Upper lobe of right lung (tissue), 1 donor: ENCODE measurements at regions not wholly inside any gene's neighbourhood (a gene's known extent, or its start where the extent isn't known, plus 50 kb on each side); places are given as distances from the start of the nearest gene placed in this dataset.
A peak's percentile ranks its signal among the peaks of the same experiment; 100 is the strongest.
"Not testable (repeated sequence)": the region's sequence is repeated elsewhere in the genome, so short reads cannot be mapped to it uniquely, and the experiment has no call there.

Experiments
- ATAC-seq: fragments of 200-7000 bp; cut with Tn5 transposase; one replicate; pipeline ENCODE4 v1.9.1; 2020; ENCODE audit warnings: mild to moderate bottlenecking, moderate library complexity
- DNase-seq: peaks from one replicate; pipeline ENCODE4 v3.0.0-alpha.2; 2020
- H3K27ac ChIP-seq: fragments of 200-600 bp; one replicate; pipeline ENCODE4 v1.8.0; 2022
- H3K27me3 ChIP-seq: fragments of 200-600 bp; one replicate; pipeline ENCODE4 v1.8.0; 2022; ENCODE audit warnings: mild to moderate bottlenecking
- H3K36me3 ChIP-seq: fragments of 200-600 bp; one replicate; pipeline ENCODE4 v1.8.0; 2022
- H3K4me1 ChIP-seq: fragments of 200-600 bp; one replicate; pipeline ENCODE4 v1.8.0; 2022
- H3K4me3 ChIP-seq: fragments of 200-600 bp; one replicate; pipeline ENCODE4 v1.8.0; 2022; ENCODE audit warnings: mild to moderate bottlenecking
- H3K9me3 ChIP-seq: fragments of 200-600 bp; one replicate; pipeline ENCODE4 v1.8.0; 2022
- intact Hi-C: fragments of 100-400 bp; cut with DNase I; formaldehyde crosslinking; loops from one replicate; pipeline ENCODE4 v1.11.0; 2022
- TF ChIP-seq, protein P1 (sequence below): fragments of 200-600 bp; IDR thresholded peaks from one replicate; pipeline ENCODE4 v1.8.0; 2022; ENCODE audit warnings: antibody characterized with exemption
- donor health status: DM: no; HTN: yes; CAD: no; lungs with severe emphysema.

DNA sequence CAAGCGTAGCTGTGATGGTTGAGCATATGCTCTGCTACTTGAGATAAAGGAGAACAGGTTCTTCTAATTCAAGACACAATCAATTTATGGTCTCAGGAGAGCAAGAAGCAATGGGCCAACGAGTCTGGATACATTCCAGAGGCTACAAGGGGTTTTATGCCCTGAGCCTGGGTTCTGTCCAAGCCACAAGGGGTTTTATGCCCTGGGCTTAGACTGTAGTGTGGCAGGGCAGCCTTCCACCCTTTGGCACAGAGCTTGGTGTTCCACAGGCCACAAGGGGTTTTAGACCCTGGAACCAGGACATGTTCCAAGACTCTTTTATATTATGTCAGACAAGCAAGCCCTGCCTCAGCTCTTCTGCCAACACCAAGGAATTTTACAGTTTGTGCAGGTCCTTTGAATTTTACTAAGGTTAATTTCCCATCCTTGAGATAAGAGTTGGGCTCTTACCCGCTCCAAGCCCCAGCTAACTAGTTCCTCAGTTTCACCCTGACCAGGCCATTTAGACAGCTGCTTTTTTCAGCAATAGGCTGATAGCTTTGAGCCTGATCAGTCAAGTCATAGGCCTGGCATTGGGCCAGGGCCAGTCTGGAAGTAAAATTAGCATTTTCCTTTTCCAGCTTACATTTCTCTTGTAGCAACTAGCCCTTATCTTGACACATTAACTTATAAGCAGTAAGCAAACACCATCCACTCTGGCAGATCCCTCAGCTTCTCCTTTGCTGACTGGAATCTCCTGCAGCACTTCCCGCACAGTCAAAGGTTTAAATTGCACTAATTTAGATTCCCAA is 95.0 kb downstream of the ZNF737 start:
- H3K9me3 ChIP-seq, result no peaks in the 10 kb centered on the region
- H3K4me1 ChIP-seq, result peaks cover 5% of the 10 kb centered on the region
- H3K36me3 ChIP-seq, result no peaks in the 10 kb centered on the region
- ATAC-seq (no peak), DNase-seq (peak; percentile 65)
- TF ChIP-seq, protein P1, sequence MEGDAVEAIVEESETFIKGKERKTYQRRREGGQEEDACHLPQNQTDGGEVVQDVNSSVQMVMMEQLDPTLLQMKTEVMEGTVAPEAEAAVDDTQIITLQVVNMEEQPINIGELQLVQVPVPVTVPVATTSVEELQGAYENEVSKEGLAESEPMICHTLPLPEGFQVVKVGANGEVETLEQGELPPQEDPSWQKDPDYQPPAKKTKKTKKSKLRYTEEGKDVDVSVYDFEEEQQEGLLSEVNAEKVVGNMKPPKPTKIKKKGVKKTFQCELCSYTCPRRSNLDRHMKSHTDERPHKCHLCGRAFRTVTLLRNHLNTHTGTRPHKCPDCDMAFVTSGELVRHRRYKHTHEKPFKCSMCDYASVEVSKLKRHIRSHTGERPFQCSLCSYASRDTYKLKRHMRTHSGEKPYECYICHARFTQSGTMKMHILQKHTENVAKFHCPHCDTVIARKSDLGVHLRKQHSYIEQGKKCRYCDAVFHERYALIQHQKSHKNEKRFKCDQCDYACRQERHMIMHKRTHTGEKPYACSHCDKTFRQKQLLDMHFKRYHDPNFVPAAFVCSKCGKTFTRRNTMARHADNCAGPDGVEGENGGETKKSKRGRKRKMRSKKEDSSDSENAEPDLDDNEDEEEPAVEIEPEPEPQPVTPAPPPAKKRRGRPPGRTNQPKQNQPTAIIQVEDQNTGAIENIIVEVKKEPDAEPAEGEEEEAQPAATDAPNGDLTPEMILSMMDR, result no peak
- intact Hi-C loops, result no loop called here
- no peaks in the 10 kb centered on the region for H3K27me3 ChIP-seq
- peak overlapping the region; percentile 13 for H3K4me3 ChIP-seq
- H3K27ac ChIP-seq, result no peak overlapping the region

DNA sequence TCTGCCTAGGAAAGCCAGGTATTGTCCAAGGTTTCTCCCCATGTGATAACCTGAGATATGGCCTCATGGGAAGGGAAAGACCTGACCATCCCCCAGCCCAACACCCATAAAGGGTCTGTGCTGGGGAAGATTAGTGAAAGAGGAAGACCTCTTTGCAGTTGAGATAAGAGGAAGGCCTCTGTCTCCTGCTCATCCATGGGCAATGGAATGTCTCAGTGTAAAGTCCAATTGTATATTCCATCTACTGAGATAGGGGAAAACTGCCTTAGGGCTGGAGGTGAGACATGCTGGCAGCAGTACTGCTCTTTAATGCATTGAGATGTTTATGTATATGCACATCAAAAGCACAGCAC is 99.0 kb downstream of the ZNF737 start:
- H3K9me3 ChIP-seq, H3K36me3 ChIP-seq, H3K4me3 ChIP-seq, DNase-seq, H3K4me1 ChIP-seq, intact Hi-C loops, H3K27me3 ChIP-seq, ATAC-seq, H3K27ac ChIP-seq: not testable (repeated sequence)

DNA sequence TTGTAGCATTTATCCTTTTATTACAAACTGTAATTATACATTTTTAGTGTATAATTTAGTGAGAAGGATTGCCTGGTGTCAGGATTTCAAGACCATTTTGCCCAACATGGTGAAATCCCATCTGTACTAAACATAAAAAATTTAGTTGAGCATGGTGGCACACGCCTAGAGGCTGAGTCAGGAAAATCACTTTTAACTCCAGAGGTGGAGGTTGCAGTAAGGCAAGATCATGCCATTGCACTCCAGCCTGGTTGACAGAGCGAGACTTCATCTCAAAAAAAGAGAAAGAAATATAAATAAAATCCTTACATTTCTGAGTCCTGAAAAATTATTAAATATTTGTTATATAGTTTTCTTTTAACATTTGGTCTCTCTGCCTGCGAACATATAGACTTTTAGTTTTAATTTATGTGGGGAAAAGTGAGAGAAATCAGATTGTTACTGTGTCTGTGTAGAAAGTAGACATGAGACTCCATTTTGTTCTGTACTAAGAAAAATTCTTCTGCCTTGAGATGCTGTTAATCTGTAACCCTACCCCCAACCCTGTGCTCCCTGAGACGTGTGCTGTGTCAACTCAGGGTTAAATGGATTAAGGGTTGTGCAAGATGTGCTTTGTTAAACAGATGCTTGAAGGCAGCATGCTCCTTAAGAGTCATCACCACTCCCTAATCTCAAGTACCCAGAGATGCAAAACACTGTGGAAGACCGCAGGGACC is 99.5 kb downstream of the ZNF737 start:
- DNase-seq, H3K36me3 ChIP-seq, H3K9me3 ChIP-seq, H3K27ac ChIP-seq, intact Hi-C loops, H3K27me3 ChIP-seq, ATAC-seq, H3K4me1 ChIP-seq, H3K4me3 ChIP-seq: not testable (repeated sequence)

DNA sequence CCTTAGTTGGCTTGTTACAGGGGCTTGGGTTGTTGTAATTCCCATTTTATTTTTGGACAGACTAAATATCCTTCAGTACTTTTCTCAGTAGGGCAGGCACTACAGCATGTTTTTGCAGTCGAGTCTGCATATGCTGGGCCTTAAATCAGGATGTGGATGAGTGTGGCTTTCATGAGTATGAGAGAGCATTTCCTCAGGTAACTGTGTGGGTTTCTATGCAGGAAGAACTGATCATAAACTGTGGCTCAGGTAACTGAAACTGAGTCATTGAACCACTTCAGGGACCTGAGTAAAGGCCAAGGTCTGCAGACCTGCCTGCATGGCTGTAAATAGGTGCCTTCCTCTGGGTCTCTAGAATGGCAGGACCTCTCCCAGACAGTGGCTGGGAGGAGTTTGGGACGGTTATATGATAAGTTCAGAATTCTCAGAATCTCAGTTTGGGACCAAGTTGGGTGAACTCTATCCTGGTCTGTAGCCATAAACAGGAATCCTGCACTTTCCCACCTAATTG is 112.1 kb downstream of the ZNF737 start:
- Histone ChIP-seq H3K27ac (no peak overlapping the region), H3K4me3 (no peak overlapping the region), H3K27me3 (no peaks in the 10 kb centered on the region), H3K36me3 (no peaks in the 10 kb centered on the region), H3K4me1 (no peaks in the 10 kb centered on the region), H3K9me3 (no peaks in the 10 kb centered on the region)
- TF ChIP-seq, protein P1, result no peak
- no peak for ATAC-seq
- no peak for DNase-seq
- intact Hi-C loops, result no loop called here

DNA sequence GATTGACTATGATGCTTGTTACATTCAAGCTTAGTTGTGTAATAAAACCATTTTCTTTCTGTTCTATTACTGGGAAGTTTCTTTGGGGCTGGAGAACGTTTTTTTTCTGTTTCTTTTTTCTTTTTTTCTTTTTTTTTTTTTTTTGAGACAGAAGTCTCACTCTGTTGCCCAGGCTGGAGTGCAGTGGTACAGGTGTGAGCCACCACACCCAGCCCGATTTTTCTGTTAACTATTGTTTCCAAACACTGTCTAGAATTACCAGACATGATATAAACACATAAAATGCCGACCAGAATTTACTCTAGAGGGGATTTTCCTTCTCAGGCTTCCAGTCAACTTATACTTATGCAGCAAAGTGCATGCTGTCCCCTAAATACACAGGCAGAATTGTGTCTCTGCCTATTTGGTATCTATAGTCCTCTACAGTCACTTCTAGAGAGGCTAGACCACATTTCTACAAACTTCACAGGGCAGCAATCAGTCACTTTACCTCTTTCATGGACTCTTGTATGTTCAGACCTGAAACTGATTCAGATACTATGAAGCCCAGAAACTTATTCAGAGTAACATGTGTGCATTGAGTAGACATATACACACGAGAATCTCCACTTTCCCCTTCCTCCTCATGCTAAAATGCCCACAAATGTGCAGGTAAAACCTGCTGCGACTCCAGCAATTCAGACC is 121.2 kb downstream of the ZNF737 start:
- Histone ChIP-seq H3K4me1 (no peaks in the 10 kb centered on the region), H3K27ac (no peak overlapping the region), H3K36me3 (no peaks in the 10 kb centered on the region), H3K4me3 (no peak overlapping the region), H3K9me3 (no peaks in the 10 kb centered on the region), H3K27me3 (no peaks in the 10 kb centered on the region)
- no peak for ATAC-seq
- DNase-seq, result no peak
- TF ChIP-seq, protein P1, result no peak
- intact Hi-C loops, result no loop called here

DNA sequence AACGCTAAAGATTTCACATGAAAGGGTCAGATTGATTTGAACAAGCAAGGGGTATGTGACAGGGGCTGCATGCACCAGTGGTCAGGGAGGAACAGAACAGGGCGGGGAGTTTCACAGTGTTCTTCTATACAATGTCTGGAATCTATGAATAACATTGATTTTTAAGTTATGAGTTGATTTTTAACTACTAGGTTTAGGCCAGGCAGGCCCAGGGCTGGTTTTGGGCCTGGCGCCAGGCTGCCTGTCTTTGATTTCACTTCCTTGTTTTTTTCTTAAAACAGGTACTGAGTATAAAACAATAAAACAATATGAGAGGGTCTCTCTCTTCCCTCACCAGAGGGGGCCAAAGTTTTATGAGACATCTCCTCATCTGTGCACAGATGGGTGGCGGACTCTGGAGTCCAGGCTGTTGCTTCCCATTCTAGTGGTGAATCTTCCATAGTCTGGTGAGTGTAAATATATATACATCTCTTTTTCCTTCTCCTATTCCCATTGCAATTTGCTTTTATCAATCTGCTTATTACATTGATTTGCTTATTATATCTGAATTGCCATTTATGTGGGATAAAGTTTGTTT is 133.2 kb downstream of the ZNF737 start:
- H3K27ac ChIP-seq, H3K4me3 ChIP-seq, H3K36me3 ChIP-seq, H3K27me3 ChIP-seq, ATAC-seq, H3K4me1 ChIP-seq, H3K9me3 ChIP-seq, intact Hi-C loops, DNase-seq: not testable (repeated sequence)
